ENCODE measurements at regions not wholly inside any gene's neighbourhood (a gene's known extent, or its start where the extent isn't known, plus 50 kb on each side); places are given as distances from the start of the nearest gene placed in this dataset.

DNA sequence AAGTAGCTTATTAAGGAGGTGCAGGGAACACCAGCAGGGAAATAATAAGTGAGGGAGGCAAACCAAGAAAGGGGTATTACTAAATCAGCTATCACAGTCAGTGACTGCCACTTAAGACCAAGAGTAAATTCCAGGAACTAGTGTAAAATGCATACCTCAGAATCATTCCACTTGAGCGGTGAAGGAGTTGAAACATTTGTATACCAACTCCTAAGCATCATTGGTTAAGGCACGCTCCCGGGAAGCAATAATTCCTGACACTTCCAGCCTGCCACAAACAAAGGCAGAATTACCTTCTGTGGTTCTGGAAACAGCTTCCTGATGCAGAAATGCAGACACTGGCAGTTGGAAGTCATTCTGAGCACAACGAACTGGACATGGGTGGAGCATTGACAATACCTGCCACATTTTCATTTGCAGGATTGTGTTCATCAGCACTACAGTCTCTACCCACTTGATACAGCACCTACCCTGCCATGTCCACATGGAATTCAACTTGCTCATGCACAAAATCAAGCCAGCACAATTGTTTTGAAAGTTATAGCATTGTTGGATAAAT is 82.1 kb downstream of the PPP1R2C start:
- Histone ChIP-seq H3K27ac (no peak overlapping the region), H3K4me1 (no peaks in the 10 kb centered on the region), H3K27me3 (no peaks in the 10 kb centered on the region), H3K36me3 (no peaks in the 10 kb centered on the region), H3K4me3 (no peak overlapping the region), H3K9me3 (no peaks in the 10 kb centered on the region)
- TF ChIP-seq, protein P1, sequence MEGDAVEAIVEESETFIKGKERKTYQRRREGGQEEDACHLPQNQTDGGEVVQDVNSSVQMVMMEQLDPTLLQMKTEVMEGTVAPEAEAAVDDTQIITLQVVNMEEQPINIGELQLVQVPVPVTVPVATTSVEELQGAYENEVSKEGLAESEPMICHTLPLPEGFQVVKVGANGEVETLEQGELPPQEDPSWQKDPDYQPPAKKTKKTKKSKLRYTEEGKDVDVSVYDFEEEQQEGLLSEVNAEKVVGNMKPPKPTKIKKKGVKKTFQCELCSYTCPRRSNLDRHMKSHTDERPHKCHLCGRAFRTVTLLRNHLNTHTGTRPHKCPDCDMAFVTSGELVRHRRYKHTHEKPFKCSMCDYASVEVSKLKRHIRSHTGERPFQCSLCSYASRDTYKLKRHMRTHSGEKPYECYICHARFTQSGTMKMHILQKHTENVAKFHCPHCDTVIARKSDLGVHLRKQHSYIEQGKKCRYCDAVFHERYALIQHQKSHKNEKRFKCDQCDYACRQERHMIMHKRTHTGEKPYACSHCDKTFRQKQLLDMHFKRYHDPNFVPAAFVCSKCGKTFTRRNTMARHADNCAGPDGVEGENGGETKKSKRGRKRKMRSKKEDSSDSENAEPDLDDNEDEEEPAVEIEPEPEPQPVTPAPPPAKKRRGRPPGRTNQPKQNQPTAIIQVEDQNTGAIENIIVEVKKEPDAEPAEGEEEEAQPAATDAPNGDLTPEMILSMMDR (IDR thresholded peaks at IDR 0.05) = no peak
- no peak for TF ChIP-seq POLR2A (IDR thresholded peaks at IDR 0.05)
- DNase-seq = no peak

DNA sequence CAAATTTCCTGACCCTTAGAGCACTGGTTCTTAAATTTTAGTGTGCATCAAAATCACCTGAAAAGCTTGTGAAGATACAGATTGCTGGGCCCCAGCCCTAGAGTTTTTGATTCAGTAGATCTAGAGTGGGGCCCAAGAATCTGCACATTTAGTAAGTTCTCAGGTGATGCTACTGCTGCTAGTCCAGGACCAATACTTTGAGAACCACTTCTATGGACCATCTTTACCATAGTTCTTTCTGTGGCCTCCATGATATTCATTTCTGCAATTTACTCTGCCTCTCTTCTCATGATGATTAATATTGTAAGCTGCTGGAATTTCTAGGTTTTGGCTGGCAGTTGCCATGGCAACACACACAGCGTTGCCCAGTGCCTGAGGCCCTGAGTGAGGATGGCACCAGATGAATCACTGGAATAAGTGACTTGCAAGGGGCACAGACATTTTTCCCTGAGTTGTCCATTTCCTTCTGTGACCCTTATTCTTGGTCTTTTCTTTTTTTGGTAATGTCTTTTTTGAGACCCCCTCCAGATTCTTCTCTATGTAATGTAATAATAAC is 83.6 kb downstream of the PPP1R2C start:
- Histone ChIP-seq H3K27ac (no peak overlapping the region), H3K27me3 (no peaks in the 10 kb centered on the region), H3K4me1 (no peaks in the 10 kb centered on the region), H3K9me3 (no peaks in the 10 kb centered on the region), H3K36me3 (no peaks in the 10 kb centered on the region), H3K4me3 (no peak overlapping the region)
- DNase-seq = no peak
- TF ChIP-seq, protein P1 (IDR thresholded peaks at IDR 0.05) = no peak
- no peak for TF ChIP-seq POLR2A (IDR thresholded peaks at IDR 0.05)

DNA sequence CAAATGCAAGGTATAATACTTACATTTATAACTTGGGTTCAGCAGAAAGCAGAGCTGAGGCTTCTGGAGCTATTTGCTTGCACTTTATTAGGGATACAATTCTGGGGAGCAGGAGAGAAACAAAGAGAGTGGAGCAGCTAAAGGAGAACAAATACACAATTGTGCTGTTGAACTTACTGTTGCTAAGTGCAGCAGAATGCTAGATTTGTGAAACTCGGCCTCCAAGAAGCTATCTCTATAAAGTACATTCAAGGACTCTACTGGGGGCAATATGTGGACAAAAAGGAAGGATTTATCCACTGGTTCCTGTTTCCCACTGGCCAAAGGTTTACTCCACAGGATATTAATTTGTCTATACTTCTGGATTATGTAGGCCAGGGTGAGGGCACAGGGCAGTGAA is 86.8 kb downstream of the PPP1R2C start:
- Histone ChIP-seq H3K27ac (no peak overlapping the region), H3K36me3 (no peaks in the 10 kb centered on the region), H3K4me1 (no peaks in the 10 kb centered on the region), H3K27me3 (no peaks in the 10 kb centered on the region), H3K9me3 (no peaks in the 10 kb centered on the region), H3K4me3 (no peak overlapping the region)
- TF ChIP-seq, protein P1 (IDR thresholded peaks at IDR 0.05) = no peak
- TF ChIP-seq POLR2A (IDR thresholded peaks at IDR 0.05) = no peak
- no peak for DNase-seq

DNA sequence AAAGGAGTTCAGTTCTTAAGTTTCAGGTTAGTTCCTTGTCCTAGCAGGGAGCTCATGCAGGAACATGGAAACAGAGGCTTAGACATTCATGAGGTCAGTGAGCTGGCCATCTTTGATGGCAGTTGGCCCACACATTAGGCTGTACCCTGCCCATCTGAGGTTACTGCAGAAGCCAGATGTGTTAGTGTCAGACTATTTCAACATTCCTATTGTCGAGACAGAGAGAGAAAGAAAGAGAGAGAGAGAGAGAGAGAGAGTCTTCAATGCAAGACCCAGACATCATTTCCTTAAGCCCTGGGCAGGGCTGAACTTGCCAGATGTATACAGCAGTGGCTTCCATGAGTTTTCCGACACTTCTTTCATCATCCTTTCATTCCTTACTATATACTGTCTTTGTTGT is 91.3 kb downstream of the PPP1R2C start:
- Histone ChIP-seq H3K4me3 (no peak overlapping the region), H3K27me3 (no peaks in the 10 kb centered on the region), H3K36me3 (no peaks in the 10 kb centered on the region), H3K4me1 (no peaks in the 10 kb centered on the region), H3K27ac (no peak overlapping the region), H3K9me3 (no peaks in the 10 kb centered on the region)
- no peak for TF ChIP-seq POLR2A (IDR thresholded peaks at IDR 0.05)
- TF ChIP-seq, protein P1 (IDR thresholded peaks at IDR 0.05) = no peak
- DNase-seq = no peak

DNA sequence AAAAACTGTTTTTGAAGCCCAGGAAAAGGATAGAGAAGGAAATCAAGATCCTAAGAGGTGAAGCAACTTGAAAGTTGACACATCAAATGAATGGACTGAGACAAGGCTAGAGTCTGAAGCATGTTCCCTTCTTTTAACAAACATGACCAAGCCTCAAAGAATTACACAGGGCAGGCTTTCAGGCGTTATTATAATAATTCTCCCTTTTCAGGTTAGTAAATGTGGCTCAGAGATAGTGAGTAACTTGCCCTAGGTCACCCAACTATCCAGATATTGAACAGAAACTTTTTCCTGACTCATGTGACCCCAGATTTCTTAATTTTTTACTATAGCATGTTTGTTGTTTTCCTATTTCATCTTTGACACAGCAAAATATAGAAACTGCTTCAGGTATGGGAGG is 91.7 kb downstream of the PPP1R2C start:
- Histone ChIP-seq H3K9me3 (no peaks in the 10 kb centered on the region), H3K4me3 (no peak overlapping the region), H3K27ac (no peak overlapping the region), H3K4me1 (no peaks in the 10 kb centered on the region), H3K27me3 (no peaks in the 10 kb centered on the region), H3K36me3 (no peaks in the 10 kb centered on the region)
- DNase-seq = no peak
- TF ChIP-seq, protein P1 (IDR thresholded peaks at IDR 0.05) = no peak
- TF ChIP-seq POLR2A (IDR thresholded peaks at IDR 0.05) = no peak

DNA sequence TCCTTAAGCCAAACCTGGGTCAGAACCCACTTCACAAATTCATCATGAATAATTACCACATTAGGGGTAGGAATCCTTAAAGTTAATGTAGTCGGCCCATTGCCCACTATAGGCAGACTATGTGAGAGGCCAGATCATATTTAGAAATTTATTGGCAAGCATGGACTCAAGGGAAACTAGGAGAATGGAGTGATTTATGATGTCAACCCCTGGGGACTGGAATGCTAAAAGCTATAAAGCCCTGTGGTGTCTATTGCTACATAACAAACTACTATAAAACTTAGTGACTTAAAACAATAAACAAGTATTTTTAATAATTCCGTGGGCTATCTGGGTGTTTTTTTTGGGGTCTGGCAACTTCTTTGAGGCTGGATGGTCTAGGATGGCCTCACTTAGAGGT is 93.9 kb downstream of the PPP1R2C start:
- no peaks in the 10 kb centered on the region for H3K4me1 ChIP-seq
- H3K36me3 ChIP-seq = no peaks in the 10 kb centered on the region
- H3K27ac ChIP-seq = no peak overlapping the region
- no peak overlapping the region for H3K4me3 ChIP-seq
- no peak for DNase-seq
- no peaks in the 10 kb centered on the region for H3K9me3 ChIP-seq
- TF ChIP-seq, protein P1 (IDR thresholded peaks at IDR 0.05) = no peak
- no peak for TF ChIP-seq POLR2A (IDR thresholded peaks at IDR 0.05)
- no peaks in the 10 kb centered on the region for H3K27me3 ChIP-seq

Measured in Peyer's patch (tissue), 4 donors.